Nephron (organoid): ENCODE measurements at regions not wholly inside any gene's neighbourhood (a gene's known extent, or its start where the extent isn't known, plus 50 kb on each side); places are given as distances from the start of the nearest gene placed in this dataset.
A peak's percentile ranks its signal among the peaks of the same experiment; 100 is the strongest.

Experiments
- H3K27ac Mint-ChIP-seq, 3 experiments: 2 replicates each; pipeline ENCODE4 v1.8.0; 2020; ENCODE audit warnings: mixed read lengths in 3 of 3, mild to moderate bottlenecking in 2 of 3, moderate library complexity in 1 of 3
- H3K27me3 Mint-ChIP-seq: 2 replicates; pipeline ENCODE4 v1.8.0; 2021; ENCODE audit warnings: low read depth, mild to moderate bottlenecking, moderate library complexity, mixed read lengths
- H3K36me3 Mint-ChIP-seq: 2 replicates; pipeline ENCODE4 v1.8.0; 2020; ENCODE audit warnings: low read depth, mixed read lengths
- H3K4me1 Mint-ChIP-seq: 2 replicates; pipeline ENCODE4 v1.8.0; 2020; ENCODE audit warnings: mixed read lengths
- H3K4me3 Mint-ChIP-seq, 3 experiments: 2 replicates each; pipeline ENCODE4 v1.8.0; 2020; ENCODE audit warnings: mild to moderate bottlenecking in 3 of 3, mixed read lengths in 3 of 3, moderate library complexity in 2 of 3
- H3K9me3 Mint-ChIP-seq: 2 replicates; pipeline ENCODE4 v1.8.0; 2020; ENCODE audit warnings: mixed read lengths
- CTCF ChIP-seq, 3 experiments: fragments of 200-600 bp; sonication (generic); IDR thresholded peaks; one replicate each; pipeline ENCODE4 v1.5.0; 2021; ENCODE audit warnings: antibody characterized with exemption in 3 of 3; ENCODE audit not compliant: unreplicated experiment in 3 of 3

- Mint-ChIP-seq H3K4me3 (peak overlapping the region; percentile 78 to 87 (median 85)), H3K27me3 (peaks cover 67% of the 10 kb centered on the region), H3K27ac (peak overlapping the region in 2 of 3 experiments; percentile 8 to 45), H3K36me3 (no peaks in the 10 kb centered on the region), H3K4me1 (peaks cover 14% of the 10 kb centered on the region), H3K9me3 (no peaks in the 10 kb centered on the region)
- TF ChIP-seq CTCF (IDR thresholded peaks at IDR 0.05; ENCODE audit: unreplicated experiment in 3 of 3) = no peak
Observed at GRCh38 chrX:110944751-110945675, 149.4 kb upstream of the CHRDL1 start.

- Mint-ChIP-seq H3K27me3 (peaks cover 72% of the 10 kb centered on the region), H3K4me1 (peaks cover 10% of the 10 kb centered on the region), H3K36me3 (no peaks in the 10 kb centered on the region), H3K9me3 (no peaks in the 10 kb centered on the region), H3K27ac (peak overlapping the region in 1 of 3 experiments; percentile 45), H3K4me3 (peak overlapping the region; percentile 78 to 87 (median 85))
- TF ChIP-seq CTCF (IDR thresholded peaks at IDR 0.05; ENCODE audit: unreplicated experiment in 3 of 3) = no peak
Observed at GRCh38 chrX:110944311-110944750, 148.7 kb upstream of the CHRDL1 start.

- no peak for TF ChIP-seq CTCF (IDR thresholded peaks at IDR 0.05; ENCODE audit: unreplicated experiment in 3 of 3)
- Mint-ChIP-seq H3K4me1 (peaks cover 10% of the 10 kb centered on the region), H3K27me3 (peaks cover 66% of the 10 kb centered on the region), H3K9me3 (no peaks in the 10 kb centered on the region), H3K4me3 (peak overlapping the region in 2 of 3 experiments; percentile 9), H3K36me3 (no peaks in the 10 kb centered on the region), H3K27ac (no peak overlapping the region)
Observed at GRCh38 chrX:110941906-110942305, 146.3 kb upstream of the CHRDL1 start.

GRCh38 chrX:110938977-110939732 is 143.5 kb upstream of the CHRDL1 start:
- Mint-ChIP-seq H3K4me1 (peaks cover 6% of the 10 kb centered on the region), H3K27me3 (peaks cover 40% of the 10 kb centered on the region), H3K36me3 (no peaks in the 10 kb centered on the region), H3K9me3 (no peaks in the 10 kb centered on the region), H3K4me3 (no peak overlapping the region), H3K27ac (no peak overlapping the region)
- no peak for TF ChIP-seq CTCF (IDR thresholded peaks at IDR 0.05; ENCODE audit: unreplicated experiment in 3 of 3)

- no peak overlapping the region for H3K27ac Mint-ChIP-seq
Observed at GRCh38 chrX:110924871-110925270, 129.3 kb upstream of the CHRDL1 start.

More at GRCh38 chrX:110924871-110925270, 129.3 kb upstream of the CHRDL1 start:
- Mint-ChIP-seq H3K36me3 (no peaks in the 10 kb centered on the region), H3K9me3 (peaks cover 15% of the 10 kb centered on the region), H3K4me3 (no peak overlapping the region), H3K27me3 (no peaks in the 10 kb centered on the region), H3K4me1 (peaks cover 7% of the 10 kb centered on the region)
- TF ChIP-seq CTCF (IDR thresholded peaks at IDR 0.05; ENCODE audit: unreplicated experiment in 3 of 3) = no peak
